ENCODE measurements at regions not wholly inside any gene's neighbourhood (a gene's known extent, or its start where the extent isn't known, plus 50 kb on each side); places are given as distances from the start of the nearest gene placed in this dataset.

- TF ChIP-seq CEBPB (IDR thresholded peaks at IDR 0.05; ENCODE audit: low read depth, low read length), result no peak
- TF ChIP-seq KDM4A (IDR thresholded peaks at IDR 0.05; ENCODE audit: low read depth, low read length, severe bottlenecking), result no peak
- TF ChIP-seq KDM1A (IDR thresholded peaks at IDR 0.05; ENCODE audit: borderline replicate concordance, low read length), result no peak
- no peak for TF ChIP-seq SP1 (IDR thresholded peaks at IDR 0.05; ENCODE audit: low read depth, low read length)
- no peak for TF ChIP-seq FOSL1 (IDR thresholded peaks at IDR 0.05; ENCODE audit: insufficient read depth, low read depth, low read length)
- TF ChIP-seq TAF1 (IDR thresholded peaks at IDR 0.05; ENCODE audit: low read depth, low read length), result no peak
Measured at GRCh38 chr11:92475819-92476218, 251.2 kb downstream of the FAT3 start (continued).
